Loucy (cell line): ENCODE measurements at regions not wholly inside any gene's neighbourhood (a gene's known extent, or its start where the extent isn't known, plus 50 kb on each side); places are given as distances from the start of the nearest gene placed in this dataset.

Experiments
- H2AFZ ChIP-seq: fragments of 200-600 bp; sonication (generic); 2 replicates; pipeline ENCODE4 v1.6.0; 2016; ENCODE audit warnings: antibody characterized with exemption, mild to moderate bottlenecking, low read length, moderate library complexity
- H3F3A ChIP-seq: fragments of 200-600 bp; 2 replicates; pipeline ENCODE4 v1.6.0; 2016; ENCODE audit warnings: antibody characterized with exemption, low read depth, mild to moderate bottlenecking
- H3K27me3 ChIP-seq: fragments of 200-600 bp; sonication (generic); 2 replicates; pipeline ENCODE4 v1.6.1; 2014; ENCODE audit warnings: low read length, mild to moderate bottlenecking; ENCODE audit not compliant: insufficient read depth, poor library complexity, severe bottlenecking
- H3K36me3 ChIP-seq: fragments of 200-600 bp; sonication (generic); 2 replicates; pipeline ENCODE4 v1.6.1; 2016; ENCODE audit warnings: low read length; ENCODE audit not compliant: insufficient read depth
- H3K4me1 ChIP-seq: fragments of 200-600 bp; sonication (generic); 2 replicates; pipeline ENCODE4 v1.5.1; 2014; ENCODE audit warnings: low read length, mild to moderate bottlenecking; ENCODE audit not compliant: insufficient read depth, poor library complexity, severe bottlenecking
- H3K4me2 ChIP-seq: fragments of 200-600 bp; sonication (generic); 2 replicates; pipeline ENCODE4 v1.6.0; 2014; ENCODE audit warnings: antibody characterized with exemption, low read length, low read depth, mild to moderate bottlenecking; ENCODE audit not compliant: poor library complexity, severe bottlenecking
- H3K4me3 ChIP-seq: fragments of 200-600 bp; sonication (generic); 2 replicates; pipeline ENCODE4 v1.5.1; 2014; ENCODE audit warnings: low read length, mild to moderate bottlenecking, mixed read lengths; ENCODE audit not compliant: poor library complexity, severe bottlenecking
- H3K79me2 ChIP-seq: fragments of 200-600 bp; sonication (generic); 2 replicates; pipeline ENCODE4 v1.6.1; 2014; ENCODE audit warnings: low read length; ENCODE audit not compliant: insufficient read depth
- H3K9ac ChIP-seq: fragments of 200-600 bp; sonication (generic); 2 replicates; pipeline ENCODE4 v1.6.0; 2014; ENCODE audit warnings: mild to moderate bottlenecking, low read depth, low read length, moderate library complexity; ENCODE audit not compliant: poor library complexity, severe bottlenecking
- H3K9me2 ChIP-seq: fragments of 200-600 bp; sonication (generic); replicated peaks from 2 replicates; pipeline ENCODE4 v1.6.1; 2016; ENCODE audit warnings: low read depth, low read length, mixed read lengths
- H3K9me3 ChIP-seq: fragments of 200-600 bp; sonication (generic); 2 replicates; pipeline ENCODE4 v1.6.1; 2014; ENCODE audit warnings: mild to moderate bottlenecking, antibody characterized with exemption, low read length, low read depth; ENCODE audit not compliant: insufficient read depth
- H4K20me1 ChIP-seq: fragments of 200-600 bp; sonication (generic); 2 replicates; pipeline ENCODE4 v1.6.0; 2014; ENCODE audit warnings: antibody characterized with exemption, low read length, mild to moderate bottlenecking; ENCODE audit not compliant: insufficient read depth, poor library complexity, severe bottlenecking
- CTCF ChIP-seq: fragments of 200-600 bp; sonication (generic); conservative IDR thresholded peaks from 2 replicates; pipeline ENCODE4 v1.5.1; 2014; ENCODE audit warnings: mild to moderate bottlenecking, antibody characterized with exemption, low read length
- EZH2phosphoT487 ChIP-seq: fragments of 200-600 bp; IDR thresholded peaks from 2 replicates; pipeline ENCODE4 v1.6.1; 2018; ENCODE audit warnings: antibody characterized with exemption, mild to moderate bottlenecking, moderate library complexity, borderline replicate concordance

GRCh38 chr3:139830817-139831216 lies 104.2 kb upstream of the CLSTN2 start:
- Histone ChIP-seq H3K9me2 (no peaks in the 10 kb centered on the region), H3K9ac (no peak overlapping the region)

GRCh38 chr3:139827833-139828232 lies 107.2 kb upstream of the CLSTN2 start:
- H4K20me1 ChIP-seq: no peaks in the 10 kb centered on the region
- no peak for TF ChIP-seq EZH2phosphoT487
- no peak for TF ChIP-seq CTCF

More at GRCh38 chr3:139830817-139831216, 104.2 kb upstream of the CLSTN2 start:
- Histone ChIP-seq H3K4me1 (no peaks in the 10 kb centered on the region), H3F3A (no peaks in the 10 kb centered on the region), H3K79me2 (no peaks in the 10 kb centered on the region), H3K9me3 (no peaks in the 10 kb centered on the region), H3K27me3 (no peaks in the 10 kb centered on the region), H3K36me3 (no peaks in the 10 kb centered on the region), H3K4me3 (no peak overlapping the region), H3K4me2 (no peak overlapping the region), H4K20me1 (no peaks in the 10 kb centered on the region), H2AFZ (no peak overlapping the region)
- TF ChIP-seq EZH2phosphoT487 (no peak), CTCF (no peak)

GRCh38 chr3:139824864-139825263 lies 110.1 kb upstream of the CLSTN2 start:
- H3K9me2 ChIP-seq: no peaks in the 10 kb centered on the region
- no peak for TF ChIP-seq CTCF
- TF ChIP-seq EZH2phosphoT487: no peak

More at GRCh38 chr3:139827833-139828232, 107.2 kb upstream of the CLSTN2 start:
- Histone ChIP-seq H3K4me3 (no peak overlapping the region), H3K4me1 (no peaks in the 10 kb centered on the region), H3K36me3 (no peaks in the 10 kb centered on the region), H2AFZ (no peak overlapping the region), H3K4me2 (no peak overlapping the region), H3K27me3 (no peaks in the 10 kb centered on the region), H3K9me2 (no peaks in the 10 kb centered on the region), H3F3A (no peaks in the 10 kb centered on the region), H3K79me2 (no peaks in the 10 kb centered on the region), H3K9me3 (no peaks in the 10 kb centered on the region), H3K9ac (no peak overlapping the region)

More at GRCh38 chr3:139824864-139825263, 110.1 kb upstream of the CLSTN2 start:
- no peak overlapping the region for H3K4me3 ChIP-seq
- H3F3A ChIP-seq: no peaks in the 10 kb centered on the region
- no peaks in the 10 kb centered on the region for H3K27me3 ChIP-seq
- no peaks in the 10 kb centered on the region for H3K36me3 ChIP-seq
- H3K4me1 ChIP-seq: no peaks in the 10 kb centered on the region
- H2AFZ ChIP-seq: no peak overlapping the region
- H3K9ac ChIP-seq: no peak overlapping the region
- H4K20me1 ChIP-seq: no peaks in the 10 kb centered on the region
- H3K9me3 ChIP-seq: no peaks in the 10 kb centered on the region
- no peaks in the 10 kb centered on the region for H3K79me2 ChIP-seq
- H3K4me2 ChIP-seq: no peak overlapping the region
